ENCODE measurements at regions not wholly inside any gene's neighbourhood (a gene's known extent, or its start where the extent isn't known, plus 50 kb on each side); places are given as distances from the start of the nearest gene placed in this dataset.

GRCh38 chr11:116331381-116331780, 441.4 kb downstream of the BUD13 start:
- TF ChIP-seq SNAI2 (CRISPR knock-in tag; IDR thresholded peaks at IDR 0.05) (no peak), CSDC2 (CRISPR knock-in tag; IDR thresholded peaks at IDR 0.05) (no peak), ARNTL (CRISPR knock-in tag; IDR thresholded peaks at IDR 0.05; ENCODE audit: borderline replicate concordance, low read depth) (no peak), ZNF70 (CRISPR knock-in tag; IDR thresholded peaks at IDR 0.05) (no peak), ZNF8 (CRISPR knock-in tag; IDR thresholded peaks at IDR 0.05) (no peak), GLIS3 (CRISPR knock-in tag; IDR thresholded peaks at IDR 0.05) (no peak), ZFP3 (CRISPR knock-in tag; IDR thresholded peaks at IDR 0.05) (no peak), ESRRG (CRISPR knock-in tag; IDR thresholded peaks at IDR 0.05) (no peak), ZFP30 (CRISPR knock-in tag; IDR thresholded peaks at IDR 0.05) (no peak), BACH2 (CRISPR knock-in tag; IDR thresholded peaks at IDR 0.05; ENCODE audit: borderline replicate concordance) (no peak), TCF4 (CRISPR knock-in tag; IDR thresholded peaks at IDR 0.05; ENCODE audit: borderline replicate concordance) (no peak), POU6F1 (CRISPR knock-in tag; IDR thresholded peaks at IDR 0.05; ENCODE audit: borderline replicate concordance, low read depth) (no peak), OSR1 (CRISPR knock-in tag; IDR thresholded peaks at IDR 0.05) (no peak), ZNF565 (CRISPR knock-in tag; conservative IDR thresholded peaks at IDR 0.05; ENCODE audit: low read depth) (no peak), ZC3H10 (CRISPR knock-in tag; IDR thresholded peaks at IDR 0.05) (no peak), CREB5 (CRISPR knock-in tag; IDR thresholded peaks at IDR 0.05; ENCODE audit: low read depth) (no peak)

DNA sequence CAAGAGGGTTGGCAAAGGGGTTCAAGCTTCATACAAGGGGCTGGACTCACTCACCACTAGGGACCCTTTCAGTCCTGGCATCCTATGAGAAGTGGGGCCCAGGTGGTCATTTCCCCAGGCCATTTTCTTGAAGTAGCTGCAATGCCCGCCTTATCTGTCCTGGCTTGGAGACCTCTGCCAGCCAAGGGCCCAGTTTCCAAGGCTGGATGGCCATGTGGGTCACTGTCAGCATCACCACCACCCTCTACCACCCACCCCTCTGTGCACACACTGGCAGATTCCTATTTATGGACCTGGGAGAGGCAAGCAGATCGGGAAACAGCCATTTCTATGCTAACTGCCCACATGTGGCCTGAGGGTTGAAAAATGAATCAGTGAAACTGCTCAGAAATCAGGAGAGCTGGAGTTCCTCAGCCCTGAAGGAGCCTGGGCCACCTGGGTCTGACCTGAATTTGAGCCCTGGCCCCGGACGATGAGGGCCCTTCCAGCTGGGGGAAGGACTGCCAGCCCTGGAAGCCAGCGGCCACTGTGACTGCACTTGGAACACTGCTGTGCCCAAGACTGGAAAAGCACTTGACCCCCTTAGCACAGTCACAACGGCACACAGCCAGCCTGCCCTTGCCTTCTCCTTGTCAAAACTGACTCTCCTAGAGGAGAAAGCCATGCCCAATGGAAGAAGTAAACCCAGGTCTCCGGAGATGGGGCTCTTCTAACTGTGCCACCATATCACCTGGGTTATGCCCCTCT, 442.2 kb downstream of the BUD13 start:
- TF ChIP-seq PPARA (CRISPR knock-in tag; IDR thresholded peaks at IDR 0.05; ENCODE audit: borderline replicate concordance): no peak
- no peak for TF ChIP-seq POU6F1 (CRISPR knock-in tag; IDR thresholded peaks at IDR 0.05; ENCODE audit: borderline replicate concordance, low read depth)
- TF ChIP-seq TCF4 (CRISPR knock-in tag; IDR thresholded peaks at IDR 0.05; ENCODE audit: borderline replicate concordance): no peak
- no peak for TF ChIP-seq GLIS3 (CRISPR knock-in tag; IDR thresholded peaks at IDR 0.05)
- TF ChIP-seq BACH2 (CRISPR knock-in tag; IDR thresholded peaks at IDR 0.05; ENCODE audit: borderline replicate concordance): no peak
- TF ChIP-seq ZFP3 (CRISPR knock-in tag; IDR thresholded peaks at IDR 0.05): no peak
- no peak for TF ChIP-seq ZFP30 (CRISPR knock-in tag; IDR thresholded peaks at IDR 0.05)
- TF ChIP-seq, protein P1, sequence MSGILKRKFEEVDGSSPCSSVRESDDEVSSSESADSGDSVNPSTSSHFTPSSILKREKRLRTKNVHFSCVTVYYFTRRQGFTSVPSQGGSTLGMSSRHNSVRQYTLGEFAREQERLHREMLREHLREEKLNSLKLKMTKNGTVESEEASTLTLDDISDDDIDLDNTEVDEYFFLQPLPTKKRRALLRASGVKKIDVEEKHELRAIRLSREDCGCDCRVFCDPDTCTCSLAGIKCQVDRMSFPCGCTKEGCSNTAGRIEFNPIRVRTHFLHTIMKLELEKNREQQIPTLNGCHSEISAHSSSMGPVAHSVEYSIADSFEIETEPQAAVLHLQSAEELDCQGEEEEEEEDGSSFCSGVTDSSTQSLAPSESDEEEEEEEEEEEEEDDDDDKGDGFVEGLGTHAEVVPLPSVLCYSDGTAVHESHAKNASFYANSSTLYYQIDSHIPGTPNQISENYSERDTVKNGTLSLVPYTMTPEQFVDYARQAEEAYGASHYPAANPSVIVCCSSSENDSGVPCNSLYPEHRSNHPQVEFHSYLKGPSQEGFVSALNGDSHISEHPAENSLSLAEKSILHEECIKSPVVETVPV (CRISPR knock-in tag; IDR thresholded peaks at IDR 0.05): no peak
- TF ChIP-seq RARB (CRISPR knock-in tag; IDR thresholded peaks at IDR 0.05): no peak
- no peak for TF ChIP-seq ZNF565 (CRISPR knock-in tag; conservative IDR thresholded peaks at IDR 0.05; ENCODE audit: low read depth)
- TF ChIP-seq, protein P2, sequence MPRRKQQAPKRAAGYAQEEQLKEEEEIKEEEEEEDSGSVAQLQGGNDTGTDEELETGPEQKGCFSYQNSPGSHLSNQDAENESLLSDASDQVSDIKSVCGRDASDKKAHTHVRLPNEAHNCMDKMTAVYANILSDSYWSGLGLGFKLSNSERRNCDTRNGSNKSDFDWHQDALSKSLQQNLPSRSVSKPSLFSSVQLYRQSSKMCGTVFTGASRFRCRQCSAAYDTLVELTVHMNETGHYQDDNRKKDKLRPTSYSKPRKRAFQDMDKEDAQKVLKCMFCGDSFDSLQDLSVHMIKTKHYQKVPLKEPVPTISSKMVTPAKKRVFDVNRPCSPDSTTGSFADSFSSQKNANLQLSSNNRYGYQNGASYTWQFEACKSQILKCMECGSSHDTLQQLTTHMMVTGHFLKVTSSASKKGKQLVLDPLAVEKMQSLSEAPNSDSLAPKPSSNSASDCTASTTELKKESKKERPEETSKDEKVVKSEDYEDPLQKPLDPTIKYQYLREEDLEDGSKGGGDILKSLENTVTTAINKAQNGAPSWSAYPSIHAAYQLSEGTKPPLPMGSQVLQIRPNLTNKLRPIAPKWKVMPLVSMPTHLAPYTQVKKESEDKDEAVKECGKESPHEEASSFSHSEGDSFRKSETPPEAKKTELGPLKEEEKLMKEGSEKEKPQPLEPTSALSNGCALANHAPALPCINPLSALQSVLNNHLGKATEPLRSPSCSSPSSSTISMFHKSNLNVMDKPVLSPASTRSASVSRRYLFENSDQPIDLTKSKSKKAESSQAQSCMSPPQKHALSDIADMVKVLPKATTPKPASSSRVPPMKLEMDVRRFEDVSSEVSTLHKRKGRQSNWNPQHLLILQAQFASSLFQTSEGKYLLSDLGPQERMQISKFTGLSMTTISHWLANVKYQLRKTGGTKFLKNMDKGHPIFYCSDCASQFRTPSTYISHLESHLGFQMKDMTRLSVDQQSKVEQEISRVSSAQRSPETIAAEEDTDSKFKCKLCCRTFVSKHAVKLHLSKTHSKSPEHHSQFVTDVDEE (CRISPR knock-in tag; IDR thresholded peaks at IDR 0.05): no peak
- TF ChIP-seq CREB5 (CRISPR knock-in tag; IDR thresholded peaks at IDR 0.05; ENCODE audit: low read depth): no peak
- TF ChIP-seq TOX (CRISPR knock-in tag; IDR thresholded peaks at IDR 0.05; ENCODE audit: borderline replicate concordance): no peak
- TF ChIP-seq ZNF8 (CRISPR knock-in tag; IDR thresholded peaks at IDR 0.05): no peak
- ATAC-seq: no peak

More at GRCh38 chr11:116331381-116331780, 441.4 kb downstream of the BUD13 start:
- no peak for ATAC-seq
